ENCODE measurements at regions not wholly inside any gene's neighbourhood (a gene's known extent, or its start where the extent isn't known, plus 50 kb on each side); places are given as distances from the start of the nearest gene placed in this dataset.
"Not testable (repeated sequence)": the region's sequence is repeated elsewhere in the genome, so short reads cannot be mapped to it uniquely, and the experiment has no call there.

DNA sequence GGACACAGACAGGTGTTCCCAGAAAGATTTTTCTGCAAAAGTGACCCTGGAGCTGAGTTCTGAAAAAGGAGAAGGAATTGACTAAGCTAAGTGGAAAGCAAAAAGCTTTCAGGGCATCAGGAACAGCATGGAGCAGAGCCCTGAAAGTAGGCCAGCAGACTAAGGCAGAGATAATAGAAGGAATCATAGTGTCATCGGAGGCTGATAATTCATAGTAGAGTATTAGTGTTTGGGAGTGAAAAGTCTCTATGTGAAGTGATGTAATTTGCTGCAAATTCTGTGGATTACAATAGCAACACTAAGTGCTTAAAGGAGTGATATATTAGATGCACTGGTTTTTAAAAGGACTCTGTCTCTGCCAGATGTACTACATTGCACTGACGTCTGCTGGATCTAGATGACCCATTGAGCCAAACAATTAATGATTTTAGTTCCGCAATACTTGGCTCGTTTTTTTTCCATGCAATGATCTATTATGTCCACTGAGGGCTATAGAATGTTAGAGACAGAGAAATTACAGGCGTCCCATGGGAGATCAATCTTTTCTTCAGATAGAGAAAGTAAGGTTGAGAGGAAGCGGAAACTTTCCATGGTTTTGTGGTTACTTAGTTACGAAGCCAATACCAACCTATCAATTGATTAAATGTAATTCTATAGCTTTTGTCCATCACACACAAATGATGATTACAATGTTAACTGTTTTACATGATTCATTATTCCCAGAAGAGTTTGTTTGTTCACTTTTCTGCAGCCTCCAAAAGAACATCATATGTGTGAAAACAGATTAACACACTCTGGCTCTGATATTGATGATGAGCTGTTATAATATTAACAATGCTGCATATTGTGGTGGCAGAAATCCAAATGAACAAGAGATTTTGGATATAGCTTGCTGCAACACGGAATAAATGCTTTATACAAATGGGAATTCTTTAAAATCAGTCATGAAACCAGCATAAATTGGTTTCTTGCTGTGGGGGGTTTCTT, 143.7 kb downstream of the MC4R start:
- no peak for DNase-seq (ENCODE audit: low spot score)
- in situ Hi-C loops (cut with HindIII; ENCODE audit: low sequenced_read_pairs), result no loop called here

DNA sequence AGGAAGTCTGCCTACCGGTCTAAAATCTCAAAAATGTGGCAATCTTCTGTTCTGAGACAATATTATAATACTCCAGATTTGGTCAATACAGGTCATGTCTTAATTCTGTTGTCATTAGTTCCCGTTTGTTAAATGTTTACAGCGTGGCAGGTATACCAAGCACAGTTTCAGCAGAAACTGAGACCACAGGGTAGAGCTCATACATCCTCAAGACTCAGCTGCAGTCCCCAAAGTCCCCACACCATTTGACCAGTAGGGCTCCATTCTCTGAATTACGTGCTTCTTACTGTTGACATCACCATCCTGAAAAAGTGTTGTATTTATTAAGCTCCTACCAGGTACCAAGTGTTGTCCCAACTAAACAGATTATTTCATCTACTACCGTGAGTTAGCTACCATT, 157.1 kb downstream of the MC4R start:
- no peak for DNase-seq (ENCODE audit: low spot score)
- in situ Hi-C loops (cut with HindIII; ENCODE audit: low sequenced_read_pairs), result no loop called here

DNA sequence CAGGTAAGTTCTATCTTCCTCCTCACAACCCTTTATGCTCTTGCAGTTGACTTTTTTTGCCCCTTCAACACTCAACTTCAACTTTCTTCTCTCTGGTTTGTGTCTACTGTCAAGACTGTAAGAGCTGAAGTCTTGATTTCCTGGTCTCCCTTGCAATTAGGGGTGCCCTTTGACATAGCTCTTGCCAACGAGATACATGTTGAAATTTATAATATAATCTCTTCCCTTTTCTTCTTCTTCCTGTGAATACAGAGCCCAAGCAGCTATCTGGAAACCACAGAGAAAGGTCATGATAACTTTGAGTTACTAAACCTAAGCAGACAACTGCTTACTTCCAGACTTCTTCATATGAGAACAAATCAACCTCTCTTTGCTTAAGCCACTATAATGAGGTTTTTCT, 163.5 kb downstream of the MC4R start:
- DNase-seq (ENCODE audit: low spot score), result no peak
- in situ Hi-C loops (cut with HindIII; ENCODE audit: low sequenced_read_pairs), result no loop called here

DNA sequence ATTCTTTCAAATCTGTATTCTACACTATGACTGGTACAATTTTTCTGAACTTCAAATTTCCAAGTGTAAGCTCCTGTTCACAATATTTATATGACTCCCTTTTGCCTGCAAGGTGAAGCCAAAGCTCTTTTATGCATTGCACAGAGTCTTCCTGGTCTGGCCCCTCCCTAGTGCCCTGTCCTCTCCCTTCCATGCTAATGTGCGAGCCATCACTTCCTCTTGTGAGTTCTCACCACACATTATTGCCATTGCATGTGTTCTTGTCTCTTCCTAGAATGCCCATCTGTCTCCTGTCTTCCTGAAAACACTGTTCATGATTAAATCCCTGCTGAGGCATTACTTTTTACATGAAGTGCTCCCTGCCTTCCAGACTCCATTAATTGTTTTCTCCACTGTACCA, 169.9 kb downstream of the MC4R start:
- DNase-seq (ENCODE audit: low spot score), result no peak
- in situ Hi-C loops (cut with HindIII; ENCODE audit: low sequenced_read_pairs), result no loop called here

DNA sequence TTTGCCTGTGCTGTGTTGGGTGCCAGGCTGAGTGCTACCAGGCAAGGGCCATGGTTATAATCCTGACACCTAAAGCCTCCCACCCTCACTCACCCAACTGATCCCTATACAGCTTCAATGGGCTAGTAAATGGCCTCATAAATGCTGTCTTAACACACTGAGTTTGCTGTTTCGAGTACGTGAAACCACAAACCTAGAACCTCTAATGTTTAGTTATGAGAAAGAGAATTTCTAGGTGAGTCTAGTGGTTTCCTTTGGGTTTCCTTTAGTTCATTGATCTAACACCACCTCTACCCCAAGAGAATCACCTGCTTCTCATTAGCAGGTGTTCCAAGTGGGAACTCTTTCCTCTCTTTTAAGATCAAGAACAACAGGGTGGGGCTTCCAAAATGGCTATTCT, 172.0 kb downstream of the MC4R start:
- in situ Hi-C loops (cut with HindIII; ENCODE audit: low sequenced_read_pairs), result no loop called here
- DNase-seq (ENCODE audit: low spot score), result no peak

DNA sequence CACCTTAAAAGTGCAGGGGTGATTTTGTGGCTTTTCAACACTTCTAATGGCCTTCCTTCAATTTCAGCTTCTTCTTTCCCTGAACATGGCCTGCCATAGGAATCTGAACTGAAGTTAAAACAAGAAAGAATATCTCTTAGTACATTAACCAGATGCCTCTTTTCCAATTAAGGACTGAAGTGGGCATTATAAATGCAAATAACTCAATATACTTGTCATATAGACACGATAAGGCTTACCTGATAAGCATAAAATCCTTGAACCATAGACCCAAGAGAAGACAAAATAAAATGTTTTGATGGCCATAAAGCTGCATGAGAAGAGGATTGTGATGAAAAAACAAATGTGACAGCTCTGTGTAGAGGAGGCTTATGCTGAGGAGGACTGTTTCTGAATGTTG, 173.1 kb downstream of the MC4R start:
- in situ Hi-C loops (cut with HindIII; ENCODE audit: low sequenced_read_pairs), result no loop called here
- no peak for DNase-seq (ENCODE audit: low spot score)

DNA sequence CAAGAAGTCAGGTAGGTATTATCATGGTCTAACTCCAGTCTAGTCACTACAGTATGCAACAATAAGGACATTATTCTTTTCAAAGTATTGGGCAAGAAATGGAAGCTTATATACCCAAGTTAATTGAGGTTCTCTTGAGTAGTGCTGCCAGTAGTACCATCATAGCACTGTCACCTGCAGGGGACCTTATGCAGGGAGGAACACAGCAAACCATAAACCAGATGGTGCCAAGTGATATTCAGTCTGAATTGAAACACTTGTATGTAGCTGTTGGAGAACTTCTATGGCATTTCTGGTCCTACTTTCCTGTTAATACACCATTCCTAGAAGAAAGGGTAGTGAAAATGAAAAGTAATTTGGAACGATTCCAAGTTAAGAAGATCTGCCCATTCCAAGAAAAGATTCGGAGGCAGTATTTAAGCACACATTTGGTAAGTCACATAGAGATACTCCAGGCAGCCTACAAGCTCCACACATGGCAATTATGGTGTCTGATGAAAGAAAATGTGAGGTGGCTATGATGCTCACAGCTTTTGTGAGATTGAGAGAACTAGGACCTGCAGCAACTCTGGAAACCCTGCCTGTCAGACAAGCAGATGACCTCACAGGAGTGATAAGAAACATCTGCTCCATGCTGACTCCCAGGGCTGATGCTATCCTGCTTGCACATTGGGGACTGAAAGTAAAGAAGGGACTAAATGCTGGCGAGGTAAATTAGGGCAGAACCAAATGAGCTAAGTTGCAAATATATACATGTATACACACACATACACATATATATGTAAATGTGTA, 174.7 kb downstream of the MC4R start:
- in situ Hi-C loops (cut with HindIII; ENCODE audit: low sequenced_read_pairs), result no loop called here
- no peak for DNase-seq (ENCODE audit: low spot score)

DNA sequence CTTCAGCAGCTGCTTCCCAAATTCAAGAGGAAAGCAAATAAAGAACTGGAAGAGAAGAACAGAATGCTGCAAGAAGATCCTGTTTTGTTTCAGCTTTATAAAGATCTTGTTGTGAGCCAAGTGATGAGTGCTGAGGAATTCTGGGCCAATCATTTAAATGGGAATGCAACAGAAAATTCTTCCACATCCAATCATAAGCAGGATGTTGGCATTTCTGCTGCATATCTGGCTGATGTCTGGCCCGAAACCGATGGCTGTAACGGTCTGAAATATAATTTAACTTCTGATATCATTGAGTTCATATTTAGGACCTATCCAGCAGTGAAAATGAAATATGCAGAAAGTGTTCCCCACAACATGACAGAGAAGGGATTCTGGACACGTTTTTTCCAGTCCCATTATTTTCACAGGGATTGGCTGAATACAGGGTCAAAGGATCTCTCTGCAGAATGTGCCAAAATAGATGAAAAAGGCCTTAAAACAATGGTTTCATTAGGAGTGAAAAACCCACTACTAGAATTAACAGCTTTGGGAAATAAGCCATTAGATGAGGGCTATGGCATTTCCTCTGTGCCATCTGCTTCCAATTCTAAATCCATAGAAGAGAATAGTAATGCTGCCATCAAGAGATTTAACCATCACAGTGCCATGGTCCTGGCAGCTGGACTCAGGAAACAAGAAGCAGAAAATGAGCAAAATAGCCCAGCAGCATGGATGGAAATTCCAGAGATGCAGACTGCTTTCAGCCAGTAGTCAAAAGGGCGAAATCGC, 175.6 kb downstream of the MC4R start:
- in situ Hi-C loops (cut with HindIII; ENCODE audit: low sequenced_read_pairs), result no loop called here
- DNase-seq (ENCODE audit: low spot score), result no peak

DNA sequence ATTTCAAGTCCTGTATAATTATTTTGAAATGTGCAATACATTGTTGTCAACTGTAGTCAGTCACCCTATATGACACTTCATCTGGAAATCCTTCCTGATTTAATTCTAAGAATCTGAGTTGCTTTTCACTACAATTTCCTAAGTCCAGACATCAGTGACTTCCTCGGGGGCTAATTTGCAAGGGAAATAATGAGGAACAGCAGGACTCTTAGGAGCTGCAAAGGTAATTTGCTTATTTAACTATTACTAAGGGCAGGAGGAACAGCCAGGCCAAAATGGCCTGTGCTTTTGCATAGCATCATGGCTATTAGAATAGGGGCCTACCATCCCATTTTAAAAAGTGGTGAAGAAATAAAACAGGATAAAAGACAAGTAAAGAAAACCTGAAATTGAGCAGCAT, 178.8 kb downstream of the MC4R start:
- DNase-seq (ENCODE audit: low spot score), result no peak

DNA sequence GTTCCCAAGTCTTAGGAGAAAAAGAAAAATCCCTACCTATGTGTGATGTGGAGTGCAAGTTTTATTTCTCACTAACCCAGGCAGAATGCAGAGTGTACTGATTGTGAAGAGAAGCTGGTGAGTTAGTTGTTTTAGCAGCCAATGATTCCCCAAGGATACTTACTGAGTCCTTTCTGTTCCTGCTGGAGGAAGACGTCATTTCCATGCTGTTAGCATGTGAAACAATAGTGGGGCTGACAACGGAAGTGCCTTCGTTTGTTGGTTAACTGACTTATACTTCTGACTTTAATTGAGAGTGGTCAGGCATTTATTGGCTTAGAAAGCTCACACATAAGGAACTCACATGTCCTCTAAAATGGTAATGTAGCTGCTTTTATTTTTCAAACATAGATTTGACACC, 180.6 kb downstream of the MC4R start:
- DNase-seq (ENCODE audit: low spot score), result no peak
- in situ Hi-C loops (cut with HindIII; ENCODE audit: low sequenced_read_pairs), result no loop called here

More for the DNA sequence above, 178.8 kb downstream of the MC4R start:
- in situ Hi-C loops (cut with HindIII; ENCODE audit: low sequenced_read_pairs), result no loop called here

DNA sequence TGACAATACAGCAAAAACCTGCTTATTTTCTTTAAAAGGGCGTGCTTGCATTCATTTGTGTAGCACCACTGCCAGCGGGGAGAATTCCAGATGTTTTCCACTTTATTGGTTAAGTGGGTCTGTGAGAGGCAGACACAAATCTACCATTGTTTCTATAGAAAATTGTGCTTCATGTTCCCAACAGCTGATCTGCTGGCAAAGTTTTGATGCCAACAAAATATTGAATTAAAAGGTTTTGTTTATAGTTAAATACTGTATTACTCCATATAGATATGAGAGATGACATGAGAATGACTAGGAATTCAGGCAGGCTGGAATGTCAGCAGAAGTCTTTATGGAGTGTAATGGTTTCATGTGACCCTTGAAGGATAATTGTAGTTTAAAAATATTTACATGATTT, 182.7 kb downstream of the MC4R start:
- DNase-seq (ENCODE audit: low spot score), result no peak
- in situ Hi-C loops (cut with HindIII; ENCODE audit: low sequenced_read_pairs), result no loop called here

DNA sequence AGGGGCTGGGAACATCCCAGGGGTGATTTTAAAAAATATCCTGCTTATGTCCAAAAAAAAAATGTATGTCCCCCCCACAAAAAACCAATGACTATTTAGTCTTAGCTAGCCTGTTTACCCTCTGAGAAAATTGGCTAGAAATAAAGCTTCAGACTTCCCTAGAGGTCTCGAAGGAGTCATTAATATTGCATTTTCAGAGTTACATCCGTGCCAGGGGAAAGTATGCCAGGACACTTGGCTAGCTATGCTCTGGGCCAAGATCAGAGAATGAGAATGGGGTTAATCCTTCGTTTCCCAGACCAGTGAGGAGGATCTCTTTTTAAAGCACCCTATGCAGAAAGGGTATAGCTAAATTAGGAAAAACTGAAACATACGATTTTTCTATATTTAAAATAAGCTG, 183.6 kb downstream of the MC4R start:
- no peak for DNase-seq (ENCODE audit: low spot score)

DNA sequence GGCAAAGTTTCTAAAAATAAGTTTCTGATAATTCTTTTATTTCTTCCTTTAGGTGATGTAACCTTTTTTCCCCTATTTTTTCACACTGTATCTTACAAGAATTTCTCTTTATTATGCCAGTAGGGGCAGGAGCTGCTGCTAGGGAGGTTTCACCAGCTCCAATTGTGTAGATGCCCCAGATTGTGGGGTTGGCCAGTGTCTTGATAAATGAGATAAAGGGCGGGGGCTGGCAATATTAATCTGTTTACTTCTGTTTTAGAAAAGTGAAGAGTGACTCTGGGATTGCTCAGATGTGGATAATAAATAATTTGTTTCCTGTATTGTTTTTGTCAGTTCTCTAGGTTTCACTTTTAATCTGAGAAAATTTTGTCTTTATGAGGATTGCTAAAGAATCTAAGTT, 190.4 kb downstream of the MC4R start:
- DNase-seq (ENCODE audit: low spot score), result no peak

More for the DNA sequence above, 183.6 kb downstream of the MC4R start:
- in situ Hi-C loops (cut with HindIII; ENCODE audit: low sequenced_read_pairs), result no loop called here

DNA sequence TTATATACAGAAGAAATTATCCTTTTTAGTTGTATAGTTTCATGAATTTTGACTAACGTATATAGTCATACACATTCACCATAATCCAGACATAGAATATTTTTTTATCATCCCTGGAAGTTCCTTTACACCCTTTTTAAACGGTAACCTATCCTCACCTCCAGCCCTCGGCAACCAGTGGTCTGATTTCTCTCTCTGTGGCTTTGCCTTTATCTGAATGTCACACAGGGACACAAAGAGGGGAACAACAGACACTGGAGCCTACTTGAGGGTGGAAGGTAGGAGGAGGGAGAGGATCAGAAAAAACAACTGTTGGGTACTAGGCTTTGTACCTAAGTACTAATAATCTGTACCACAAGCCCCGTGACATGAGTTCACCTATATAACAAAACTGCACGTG, 191.9 kb downstream of the MC4R start:
- in situ Hi-C loops (cut with HindIII; ENCODE audit: low sequenced_read_pairs), result no loop called here
- no peak for DNase-seq (ENCODE audit: low spot score)

More for the DNA sequence above, 190.4 kb downstream of the MC4R start:
- in situ Hi-C loops (cut with HindIII; ENCODE audit: low sequenced_read_pairs), result no loop called here

DNA sequence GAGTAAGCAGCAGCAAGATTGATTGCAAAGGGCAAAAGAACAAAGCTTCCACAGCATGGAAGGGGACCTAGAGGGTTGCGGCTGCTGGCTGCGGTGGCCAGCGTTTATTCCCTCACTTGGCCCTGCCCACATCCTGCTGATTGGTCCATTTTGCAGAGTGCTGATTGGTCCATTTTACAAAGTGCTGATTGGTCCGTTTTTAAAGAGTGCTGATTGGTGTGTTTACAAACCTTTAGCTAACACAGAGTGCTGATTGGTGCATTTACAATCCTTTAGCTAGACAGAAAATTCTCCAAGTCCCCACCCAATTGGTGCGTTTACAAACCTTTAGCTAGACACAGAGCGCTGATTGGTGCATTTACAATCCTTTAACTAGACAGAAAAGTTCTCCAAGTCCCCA, 194.4 kb downstream of the MC4R start:
- in situ Hi-C loops (cut with HindIII; ENCODE audit: low sequenced_read_pairs); DNase-seq (ENCODE audit: low spot score): not testable (repeated sequence)

DNA sequence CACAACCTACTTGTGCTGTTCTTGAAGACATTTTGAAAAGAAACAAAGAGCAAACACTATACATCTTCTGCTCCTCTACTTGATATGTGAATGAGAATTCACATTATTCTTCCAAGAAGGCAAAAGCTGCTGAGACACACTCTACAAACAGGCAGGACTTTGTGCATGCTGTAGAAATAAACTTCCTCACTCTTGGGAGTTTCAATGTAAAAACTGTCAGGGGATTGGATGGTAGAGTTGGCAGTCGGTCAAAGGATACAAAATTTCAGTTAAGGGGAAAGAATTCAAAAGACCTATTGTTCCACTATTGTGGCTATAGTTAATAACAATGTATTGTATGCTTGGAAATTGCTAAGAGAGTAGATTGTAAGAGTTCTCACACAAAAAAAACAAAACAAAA, 196.3 kb downstream of the MC4R start:
- DNase-seq (ENCODE audit: low spot score), result no peak
- in situ Hi-C loops (cut with HindIII; ENCODE audit: low sequenced_read_pairs), result no loop called here

DNA sequence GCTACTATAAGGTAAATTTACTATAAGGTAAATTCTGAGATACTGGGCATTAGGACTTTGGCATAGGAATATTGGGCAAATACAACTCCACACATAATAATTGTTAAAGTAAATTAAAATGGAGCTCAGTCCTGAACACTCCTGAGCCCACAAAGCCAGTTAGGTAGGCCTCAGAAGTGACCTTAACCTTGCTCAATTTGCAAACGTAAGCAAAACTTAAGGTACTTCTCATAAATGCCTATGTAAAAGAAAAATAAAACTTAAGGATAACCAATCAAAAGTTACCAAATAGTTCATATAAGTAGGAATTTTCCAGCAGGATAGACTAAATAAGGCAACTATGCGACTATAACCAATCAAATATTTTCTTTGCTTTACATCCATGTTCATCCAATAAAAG, 197.7 kb downstream of the MC4R start:
- no peak for DNase-seq (ENCODE audit: low spot score)
- in situ Hi-C loops (cut with HindIII; ENCODE audit: low sequenced_read_pairs), result no loop called here

DNA sequence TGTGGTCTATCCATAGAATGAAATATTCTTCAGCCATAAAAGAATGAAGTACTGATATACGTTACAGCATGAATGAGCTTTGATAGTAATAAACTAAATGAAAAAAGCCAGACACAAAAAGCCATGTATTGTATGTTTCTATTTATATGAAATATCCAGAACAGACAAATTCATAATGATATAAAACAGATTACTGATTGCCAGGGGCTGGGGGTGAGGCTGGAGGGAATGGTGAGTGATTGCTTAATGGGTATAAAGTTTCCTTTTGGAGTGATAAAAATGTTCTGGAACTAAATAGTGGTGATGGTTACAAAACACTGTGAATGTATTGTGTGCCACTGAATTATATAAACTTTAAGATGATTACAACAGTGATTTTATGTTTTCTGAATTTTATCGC, 200.5 kb downstream of the MC4R start:
- in situ Hi-C loops (cut with HindIII; ENCODE audit: low sequenced_read_pairs), result no loop called here
- no peak for DNase-seq (ENCODE audit: low spot score)

DNA sequence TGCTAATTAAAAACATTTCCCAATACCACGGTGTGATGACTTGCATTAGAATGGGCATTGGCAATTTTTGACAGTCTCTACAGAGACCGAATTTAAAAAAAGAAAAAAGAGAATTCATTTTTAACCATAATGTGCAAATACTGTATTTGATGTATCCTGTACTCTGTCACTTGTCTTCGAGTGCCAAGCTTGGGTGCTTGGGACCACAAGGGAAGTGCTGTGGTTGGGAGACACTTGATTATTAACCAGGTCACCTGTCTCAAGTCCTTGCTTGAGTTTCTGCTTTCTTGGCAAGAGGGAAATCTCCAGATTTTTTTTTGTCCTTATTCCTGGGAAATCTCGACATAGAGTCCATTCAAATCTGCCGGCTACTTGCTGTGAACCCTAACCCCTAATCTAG, 209.0 kb downstream of the MC4R start:
- in situ Hi-C loops (cut with HindIII; ENCODE audit: low sequenced_read_pairs), result no loop called here

DNA sequence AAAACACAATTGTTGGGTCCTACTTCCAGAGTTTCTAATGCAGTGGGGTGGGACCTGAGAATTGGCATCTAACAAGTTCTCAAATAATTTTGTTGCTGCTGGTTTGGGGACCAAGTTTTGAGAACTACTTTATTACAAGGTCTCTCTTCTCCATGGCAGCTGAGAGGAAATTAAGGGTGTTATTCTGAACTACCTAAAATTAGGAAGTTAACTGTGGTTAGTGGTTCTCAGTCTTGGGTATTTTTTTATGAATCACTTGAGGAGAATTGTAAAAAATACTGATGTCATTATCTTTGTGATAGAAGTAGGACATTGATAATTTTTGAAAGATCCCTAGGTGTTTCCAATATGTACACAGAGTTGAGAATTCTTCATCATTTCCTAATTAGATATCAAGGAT, 210.2 kb downstream of the MC4R start:
- in situ Hi-C loops (cut with HindIII; ENCODE audit: low sequenced_read_pairs), result no loop called here
- no peak for DNase-seq (ENCODE audit: low spot score)

More for the DNA sequence above, 209.0 kb downstream of the MC4R start:
- DNase-seq (ENCODE audit: low spot score), result no peak

Measured in G401 (cell line).